GOT3 (cell line): ENCODE measurements at regions not wholly inside any gene's neighbourhood (a gene's known extent, or its start where the extent isn't known, plus 50 kb on each side); places are given as distances from the start of the nearest gene placed in this dataset.

Source experiments
- DNase-seq: peaks from one replicate; lab custom pipeline; 2025; ENCODE audit warnings: mixed read lengths; lab: John Stamatoyannopoulos, UW

DNA sequence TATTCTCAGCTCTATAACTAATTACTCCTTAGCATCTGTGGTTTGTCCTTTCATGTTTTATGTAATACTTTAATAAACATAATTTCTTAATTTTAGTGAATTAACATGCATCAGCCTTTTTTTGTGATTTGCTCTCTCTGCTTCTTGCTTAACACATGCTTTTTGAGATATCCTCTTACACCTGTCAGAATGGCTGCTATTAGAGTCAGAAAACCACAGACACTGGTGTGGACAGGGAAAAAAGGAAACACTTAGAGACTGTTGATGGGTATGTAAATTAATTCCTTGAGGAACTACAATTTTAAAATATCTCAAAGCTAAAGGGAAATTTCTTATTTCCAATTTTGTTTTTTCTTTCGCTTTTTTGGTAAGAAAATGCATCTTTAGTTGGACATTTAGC is 549.0 kb downstream of the ZNF804A start:
- no peak for DNase-seq

DNA sequence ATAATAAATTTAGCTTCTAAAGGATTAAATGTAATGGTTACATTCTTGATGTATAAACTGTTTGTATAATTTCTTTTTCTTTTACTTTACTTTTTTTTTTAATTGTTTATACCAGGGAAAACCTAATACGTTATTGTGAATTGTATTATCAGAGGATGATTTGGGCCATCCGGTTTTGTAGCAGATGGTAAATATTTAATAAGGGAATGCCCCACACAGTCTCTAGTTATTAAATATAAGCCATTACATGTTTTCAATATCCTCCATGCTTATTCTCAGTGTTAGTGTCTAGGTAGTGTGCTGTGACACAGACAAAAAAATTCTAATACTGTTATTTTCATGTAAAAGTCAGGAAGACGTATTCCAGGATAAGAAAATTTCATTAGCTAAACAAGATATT is 553.9 kb downstream of the ZNF804A start:
- DNase-seq: no peak

DNA sequence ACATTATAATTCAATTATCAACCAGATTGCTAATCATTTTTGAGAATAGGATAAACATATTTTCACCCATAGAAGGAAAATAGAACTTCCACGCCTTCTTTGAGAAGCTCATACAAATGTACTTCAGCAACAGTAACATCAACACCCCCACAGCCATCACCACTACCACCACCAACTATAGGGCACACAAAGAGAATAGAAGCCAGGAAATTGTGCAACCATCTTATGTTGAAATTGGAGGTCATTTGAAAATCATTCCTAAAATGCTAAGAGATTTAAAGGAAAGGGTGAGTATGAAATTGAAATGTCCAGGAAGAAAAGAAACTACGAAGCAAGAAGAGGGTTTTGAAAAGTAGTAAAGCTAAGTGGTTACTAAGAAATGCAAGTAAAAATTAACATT is 563.4 kb downstream of the ZNF804A start:
- DNase-seq: no peak

DNA sequence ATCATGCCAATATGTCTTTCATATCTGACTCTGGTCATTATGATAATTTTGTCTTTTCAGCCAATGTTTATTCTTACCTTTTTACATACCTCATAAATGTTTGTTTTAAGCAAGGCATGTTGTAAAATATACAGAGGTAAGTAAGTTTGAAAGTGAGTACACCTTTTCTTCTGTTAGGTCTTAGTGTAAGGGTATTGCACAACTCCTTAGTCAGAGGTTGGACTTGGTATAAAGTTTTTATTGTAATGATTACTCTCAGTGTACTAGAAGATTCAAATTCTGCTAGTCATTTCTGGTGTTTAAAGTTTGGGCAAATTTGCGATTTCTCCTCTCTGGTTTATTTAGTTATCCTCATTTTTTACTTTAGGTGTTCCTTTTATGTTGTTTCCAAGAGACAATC is 564.3 kb upstream of the FSIP2 start:
- DNase-seq: no peak

DNA sequence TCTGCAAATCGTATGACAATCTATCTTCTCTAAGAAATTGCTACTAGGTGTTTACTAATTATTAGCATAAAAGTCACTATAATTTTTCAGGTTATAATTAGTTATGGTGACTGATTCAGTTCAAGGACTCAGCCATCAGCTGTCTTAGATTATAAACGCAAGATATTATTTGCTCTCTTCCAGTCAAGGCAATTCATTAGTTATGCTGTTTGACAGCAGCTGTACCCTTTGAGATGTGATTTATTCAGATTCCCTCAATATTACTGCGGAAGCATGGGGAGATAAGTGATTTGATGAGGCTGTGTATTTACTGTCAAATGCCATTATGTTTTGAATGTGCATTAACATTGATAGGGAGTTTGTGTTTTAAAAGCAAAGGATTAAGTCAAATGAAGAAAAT is 558.9 kb upstream of the FSIP2 start:
- DNase-seq: no peak

DNA sequence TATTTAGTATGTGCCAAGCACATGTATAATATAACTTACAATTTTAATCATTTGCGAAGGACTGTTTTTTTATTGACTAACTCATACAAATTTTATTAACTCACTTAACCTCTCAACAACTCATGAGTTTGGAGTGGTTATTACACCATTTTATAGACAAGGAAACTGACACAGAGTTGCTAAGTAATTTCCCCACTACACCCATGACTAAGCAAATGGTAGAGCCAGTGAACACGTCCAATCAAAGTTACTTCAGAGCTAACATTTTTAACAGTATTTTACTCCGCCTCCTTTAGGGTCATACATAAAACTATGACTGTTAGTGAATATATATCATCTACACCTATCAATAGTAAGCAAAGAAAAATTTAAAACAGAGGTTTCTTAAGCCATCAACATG is 556.7 kb upstream of the FSIP2 start:
- no peak for DNase-seq

DNA sequence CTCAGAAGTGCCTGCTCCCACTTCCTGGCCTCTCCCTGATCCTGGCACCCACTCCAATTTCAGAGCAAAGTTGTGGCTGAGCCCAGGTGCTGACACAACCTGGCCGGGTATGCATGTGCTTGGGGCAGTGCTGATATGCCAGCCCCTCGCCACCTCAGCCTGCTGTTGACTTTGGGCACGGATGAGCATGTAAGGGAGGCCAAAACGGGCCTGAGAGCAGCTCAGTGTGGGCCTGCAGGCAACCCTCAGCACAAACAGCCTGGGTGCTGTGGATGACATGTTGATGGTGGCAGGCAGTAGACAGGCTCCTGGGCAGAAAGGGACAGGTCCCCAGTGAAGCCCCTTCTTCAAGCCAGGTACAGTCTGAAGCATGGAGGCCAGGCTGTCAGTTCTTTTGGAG is 553.6 kb upstream of the FSIP2 start:
- DNase-seq: no peak

DNA sequence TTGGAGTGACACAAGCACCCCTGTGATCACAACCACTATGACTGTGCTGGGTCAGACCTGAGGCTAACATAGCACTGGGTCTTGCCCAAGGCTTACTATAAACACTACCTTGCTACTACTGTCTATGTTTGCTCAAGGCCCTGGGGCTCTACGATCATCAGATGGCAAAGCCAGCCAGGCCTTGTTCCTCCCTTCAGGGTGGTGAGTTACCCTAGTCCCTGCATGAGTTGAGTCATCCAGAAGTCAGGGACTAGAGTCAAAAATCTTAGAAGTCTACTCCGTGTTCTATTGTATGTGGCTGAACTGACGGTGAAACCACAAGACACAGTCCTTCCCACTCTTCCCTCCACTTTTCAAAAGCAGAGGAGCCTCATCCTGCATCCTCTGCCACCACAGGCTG is 551.2 kb upstream of the FSIP2 start:
- no peak for DNase-seq

DNA sequence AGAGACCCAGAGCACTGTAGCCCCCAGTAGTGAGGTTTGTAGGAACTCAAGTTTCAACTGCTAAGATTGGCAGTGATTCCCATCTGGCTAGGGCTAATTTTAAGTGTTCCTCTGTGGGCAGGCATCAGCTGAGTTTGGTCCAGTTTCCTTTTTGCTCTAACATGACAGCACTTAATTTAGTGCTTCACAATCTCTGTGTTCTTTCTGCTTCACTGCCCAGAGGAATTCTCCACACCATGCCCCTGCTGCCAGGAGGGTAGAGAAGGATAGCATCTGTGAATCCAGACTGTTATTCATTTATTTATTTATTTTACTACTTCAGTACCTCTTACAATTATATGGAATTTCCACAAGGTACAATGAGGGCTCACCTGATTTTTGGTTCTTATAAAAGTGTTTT is 549.9 kb upstream of the FSIP2 start:
- DNase-seq: no peak

DNA sequence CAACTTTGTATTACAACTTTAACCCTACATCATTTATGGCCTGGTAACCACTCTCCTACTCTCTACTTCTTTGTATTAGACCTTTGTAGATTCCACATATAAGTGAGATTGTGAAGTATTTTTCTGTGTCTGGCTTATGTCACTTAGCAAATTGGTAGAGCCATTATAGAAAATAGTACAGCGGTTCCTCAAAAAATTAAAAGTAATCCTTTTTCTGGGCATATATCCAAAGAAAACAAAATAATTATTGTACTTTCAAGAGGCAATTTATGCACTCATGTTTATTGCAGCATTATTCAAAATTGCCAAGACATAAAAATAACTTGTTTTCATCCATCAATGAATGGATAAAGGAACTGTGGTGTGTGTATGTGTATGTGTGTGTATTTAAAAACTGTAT is 537.5 kb upstream of the FSIP2 start:
- DNase-seq: no peak

DNA sequence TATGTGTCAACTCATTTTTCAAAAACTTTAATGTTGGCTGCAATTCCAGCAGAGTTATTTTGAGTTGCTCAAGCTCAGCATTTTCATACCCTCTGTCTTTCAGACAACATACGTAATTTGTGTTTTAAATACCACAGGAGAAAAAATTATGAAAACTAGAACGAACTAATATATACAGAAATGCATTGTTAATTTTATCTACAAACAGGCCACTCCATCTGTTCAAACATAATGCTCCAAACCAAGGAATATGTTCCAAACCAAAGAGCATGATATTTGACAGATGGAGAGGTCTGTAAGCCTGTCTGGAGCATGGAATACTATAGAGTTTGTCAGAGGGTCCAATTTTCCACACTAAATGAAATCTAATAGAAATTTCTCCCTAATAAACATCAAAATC is 536.2 kb upstream of the FSIP2 start:
- no peak for DNase-seq

DNA sequence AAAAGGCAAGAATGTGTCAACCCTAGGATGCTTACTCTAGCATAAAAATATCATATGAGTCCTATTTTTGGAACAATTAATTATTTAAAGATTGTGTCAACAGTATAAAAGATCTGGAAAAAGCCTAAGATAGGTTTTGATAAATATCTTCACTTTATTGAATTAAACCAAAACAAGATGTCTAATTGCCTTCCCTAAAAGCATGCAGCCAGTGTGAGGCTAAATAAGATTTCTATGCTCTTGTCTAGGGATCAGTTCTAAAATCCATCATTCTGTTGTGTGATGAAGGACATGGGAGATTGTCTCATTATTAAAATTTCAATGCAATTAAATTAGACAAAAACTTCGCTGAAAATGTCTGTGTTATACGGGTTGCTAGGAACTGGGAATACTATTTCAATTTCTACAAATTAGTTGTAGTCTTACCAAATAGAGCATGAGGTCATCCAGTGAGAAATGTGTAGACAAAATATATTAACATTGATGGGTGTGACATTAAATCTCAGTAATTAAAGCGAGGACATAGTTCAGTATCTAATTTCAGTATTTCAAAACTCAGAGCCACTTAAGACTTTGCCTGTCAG is 535.6 kb upstream of the FSIP2 start:
- no peak for DNase-seq

DNA sequence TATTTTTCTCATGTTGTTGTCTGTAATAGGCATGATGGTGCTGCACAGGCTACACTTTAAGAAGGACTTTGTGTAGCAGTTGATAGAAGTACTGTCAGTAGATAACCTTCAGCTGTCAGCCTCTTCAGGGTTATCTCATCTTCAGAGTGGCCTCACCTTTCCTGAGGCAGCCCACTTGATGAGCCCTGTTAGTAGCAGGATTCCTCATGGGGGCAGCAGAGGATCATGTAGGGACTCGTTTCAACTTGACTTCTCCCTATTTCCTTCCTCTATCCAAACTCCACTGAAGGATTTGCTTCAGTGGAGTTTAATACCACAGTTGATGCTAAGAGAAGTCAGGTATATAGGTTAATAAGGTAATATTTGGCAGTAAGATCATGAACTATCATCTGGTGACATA is 530.3 kb upstream of the FSIP2 start:
- DNase-seq: no peak

DNA sequence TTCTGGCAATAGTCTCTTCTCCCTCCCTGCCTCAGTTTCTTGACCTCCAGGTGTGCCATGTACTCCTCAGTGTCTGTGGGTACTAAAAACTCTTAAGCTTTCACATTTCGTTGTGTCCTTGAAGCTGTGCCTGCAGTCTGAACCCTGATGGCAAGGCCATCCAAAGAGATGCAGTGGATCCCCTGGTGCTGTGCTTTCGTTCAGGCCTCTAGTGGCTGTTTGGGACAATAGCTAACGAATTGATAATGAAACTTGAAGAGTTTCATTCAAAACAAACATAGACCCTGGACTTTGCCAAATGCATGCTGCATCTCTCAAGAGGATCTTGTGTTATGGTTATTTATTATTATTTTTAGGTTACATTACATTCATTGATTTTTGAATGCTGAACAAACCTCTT is 523.1 kb upstream of the FSIP2 start:
- no peak for DNase-seq

DNA sequence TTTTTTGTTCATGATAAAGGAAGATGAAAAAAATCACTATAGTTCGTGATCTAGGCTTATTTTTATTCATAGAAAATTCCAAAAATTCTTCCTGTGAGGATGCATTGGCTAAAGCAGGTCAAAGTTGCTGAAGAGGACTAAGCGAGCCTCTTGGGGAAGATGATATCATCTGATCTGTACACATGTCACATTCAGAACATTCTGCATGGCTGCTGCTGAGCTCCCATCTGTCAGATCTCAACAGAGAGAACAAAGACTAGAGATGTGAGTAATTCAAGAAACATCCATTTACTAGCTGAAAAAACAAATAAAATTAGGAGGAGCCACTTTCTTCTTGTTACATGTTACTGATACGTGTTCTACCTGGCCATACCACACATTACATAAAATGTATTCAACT is 518.6 kb upstream of the FSIP2 start:
- no peak for DNase-seq

DNA sequence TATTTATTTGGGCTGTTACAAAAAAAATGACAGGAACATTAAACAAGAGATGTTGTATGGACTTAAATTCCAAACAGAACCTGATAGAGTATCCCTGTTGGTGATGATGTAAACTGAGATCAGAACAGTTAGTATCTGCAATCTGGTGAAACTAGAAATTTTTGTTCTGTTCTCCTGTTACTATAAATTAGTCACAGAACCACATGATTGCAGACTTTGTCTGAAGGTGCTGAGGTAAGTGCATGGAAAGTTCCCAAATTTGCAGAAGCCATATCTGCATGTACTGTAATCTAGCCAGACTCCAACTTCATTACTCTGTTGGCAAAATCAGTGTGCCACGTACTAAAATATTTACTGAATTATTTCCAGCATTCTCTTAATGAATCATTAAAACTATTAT is 516.3 kb upstream of the FSIP2 start:
- no peak for DNase-seq

DNA sequence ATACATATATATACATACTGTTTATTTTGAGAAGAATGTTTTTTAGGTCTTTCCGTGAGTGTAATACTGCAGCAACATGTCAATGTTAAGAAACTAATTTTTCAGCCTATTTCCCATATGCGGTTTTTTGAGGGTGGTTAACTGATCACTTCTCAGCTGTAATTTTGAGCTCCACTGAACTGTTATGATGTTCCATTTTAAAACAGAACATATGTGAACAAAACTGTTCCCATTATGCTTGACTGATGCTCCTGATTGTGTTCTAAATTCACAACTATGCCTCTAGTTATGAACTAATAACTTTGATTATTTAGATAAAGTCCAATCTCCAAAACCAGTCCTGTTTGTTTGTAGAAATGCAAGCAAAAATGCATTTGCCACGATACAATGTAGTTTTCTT is 511.2 kb upstream of the FSIP2 start:
- DNase-seq: no peak

DNA sequence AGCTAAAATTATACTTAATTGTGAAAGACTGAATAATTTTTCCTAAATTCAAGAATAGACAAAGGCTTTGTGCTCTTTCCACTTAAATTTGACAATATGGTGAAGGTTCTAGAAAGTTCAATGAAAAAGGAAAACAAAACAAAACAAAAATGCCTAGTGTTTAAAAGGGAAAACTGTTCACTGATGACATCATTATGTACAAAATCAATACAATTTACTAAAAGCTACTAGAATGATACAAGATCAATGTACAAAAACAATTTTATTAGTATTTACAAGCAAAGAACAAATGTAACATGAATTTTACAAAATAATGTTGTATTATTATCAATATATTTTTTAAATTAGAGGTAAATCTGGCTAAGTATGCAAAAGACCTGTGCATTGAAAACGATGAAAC is 499.1 kb upstream of the FSIP2 start:
- DNase-seq: no peak

DNA sequence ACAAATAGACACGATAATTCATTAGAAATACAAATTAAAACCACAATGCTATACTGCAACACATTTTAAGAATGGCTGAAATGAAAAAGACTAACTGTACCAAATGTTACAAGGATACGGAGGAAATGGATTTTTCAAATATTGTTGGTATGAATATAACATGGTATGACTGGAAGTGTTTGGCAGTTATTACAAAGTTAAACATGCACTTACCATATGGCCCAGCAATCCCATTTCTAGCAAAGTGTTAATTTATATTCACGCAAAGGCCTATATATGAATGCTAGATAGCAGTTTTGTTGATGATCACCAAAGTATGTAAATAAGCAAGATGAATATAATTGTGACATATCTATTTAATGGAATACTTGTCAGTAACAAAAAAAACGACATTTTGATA is 497.8 kb upstream of the FSIP2 start:
- no peak for DNase-seq

DNA sequence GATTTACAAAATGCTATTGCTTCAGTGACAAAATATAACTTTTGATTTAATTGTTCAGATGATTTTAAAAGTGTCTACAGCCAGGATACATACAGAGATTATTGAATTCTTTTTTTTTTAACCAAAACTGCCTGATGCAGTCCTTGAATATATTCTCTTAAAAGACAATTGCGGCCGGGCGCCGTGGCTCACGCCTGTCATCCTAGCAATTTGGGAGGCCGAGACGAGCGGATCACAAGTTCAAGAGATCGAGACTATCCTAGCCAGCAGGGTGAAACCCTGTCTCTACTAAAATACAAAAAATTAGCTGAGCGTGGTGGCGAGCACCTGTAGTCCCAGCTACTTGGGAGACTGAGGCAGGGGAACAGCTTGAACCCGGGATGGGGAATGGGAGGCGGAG is 497.0 kb upstream of the FSIP2 start:
- DNase-seq: no peak

DNA sequence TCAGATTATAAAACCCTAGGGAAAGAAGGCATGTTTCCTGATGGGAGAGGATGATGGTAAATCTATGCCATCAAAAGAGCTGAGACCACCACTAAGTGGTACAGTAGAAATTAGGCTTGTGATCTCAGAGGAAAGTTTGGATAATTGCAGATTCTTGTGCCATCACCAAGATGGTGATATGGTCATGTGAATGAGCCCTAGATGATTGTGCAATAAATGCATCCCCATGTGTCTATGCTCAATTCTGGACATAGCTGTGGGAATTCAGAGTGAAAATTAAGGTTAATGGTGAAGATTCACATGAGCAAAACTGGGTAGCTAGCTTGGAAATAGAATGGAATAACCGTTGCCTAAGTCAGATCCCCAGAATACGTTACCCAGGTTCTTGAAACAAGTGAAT is 496.1 kb upstream of the FSIP2 start:
- DNase-seq: no peak

DNA sequence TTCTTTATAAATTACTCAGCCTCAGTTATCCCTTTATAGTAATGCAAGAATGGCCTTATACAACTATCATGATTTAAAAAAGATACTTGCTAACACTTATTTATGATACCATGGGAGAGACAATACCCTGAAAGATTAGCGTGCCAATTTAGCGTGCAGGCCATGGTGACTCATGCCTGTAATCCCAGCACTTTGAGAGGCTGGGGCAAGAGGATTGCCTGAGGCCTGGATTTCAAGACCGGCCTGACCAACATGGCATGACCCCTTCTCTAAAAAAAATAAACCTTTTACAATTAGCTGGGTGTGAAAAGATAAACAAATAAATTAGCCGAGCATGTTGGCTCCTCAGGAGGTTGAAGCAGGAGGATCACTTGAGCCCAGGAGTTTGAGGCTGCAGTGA is 493.4 kb upstream of the FSIP2 start:
- DNase-seq: no peak

DNA sequence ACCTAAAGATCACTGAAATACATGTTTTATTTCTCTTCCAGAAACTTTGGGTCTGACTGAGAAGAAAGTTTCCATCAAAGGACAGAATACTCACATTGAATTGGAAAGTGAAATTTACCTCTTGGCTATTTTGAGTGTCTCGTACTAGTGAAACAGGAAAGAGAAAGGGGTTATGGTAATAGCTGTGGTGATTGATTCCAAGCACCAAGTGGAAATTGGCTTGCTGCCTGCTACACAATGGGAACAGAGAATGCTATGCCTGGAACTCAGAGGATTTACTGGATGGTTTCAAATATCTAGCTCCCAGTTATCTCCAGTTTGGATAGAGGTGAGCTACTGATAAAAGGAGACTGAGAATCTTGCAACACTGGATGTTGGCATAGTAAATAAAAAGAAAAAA is 492.8 kb upstream of the FSIP2 start:
- no peak for DNase-seq

DNA sequence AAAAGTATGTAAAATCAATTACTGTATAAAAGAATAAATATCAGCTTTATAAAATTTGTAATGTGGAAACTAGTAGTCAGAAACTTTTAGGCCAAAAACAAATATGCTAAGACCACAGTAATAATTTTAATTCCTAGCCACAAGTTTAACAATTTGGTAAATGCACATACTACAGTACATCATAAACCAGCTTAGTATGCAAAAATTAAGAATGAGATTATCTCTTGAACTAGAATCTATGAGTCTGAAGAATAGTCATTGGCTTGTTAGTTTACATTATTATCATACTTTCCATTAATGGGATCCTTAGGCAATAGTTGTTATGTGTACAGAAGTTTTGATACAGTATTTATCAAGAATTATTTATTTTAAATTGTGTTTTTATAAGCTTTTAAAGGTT is 491.9 kb upstream of the FSIP2 start:
- DNase-seq: no peak

DNA sequence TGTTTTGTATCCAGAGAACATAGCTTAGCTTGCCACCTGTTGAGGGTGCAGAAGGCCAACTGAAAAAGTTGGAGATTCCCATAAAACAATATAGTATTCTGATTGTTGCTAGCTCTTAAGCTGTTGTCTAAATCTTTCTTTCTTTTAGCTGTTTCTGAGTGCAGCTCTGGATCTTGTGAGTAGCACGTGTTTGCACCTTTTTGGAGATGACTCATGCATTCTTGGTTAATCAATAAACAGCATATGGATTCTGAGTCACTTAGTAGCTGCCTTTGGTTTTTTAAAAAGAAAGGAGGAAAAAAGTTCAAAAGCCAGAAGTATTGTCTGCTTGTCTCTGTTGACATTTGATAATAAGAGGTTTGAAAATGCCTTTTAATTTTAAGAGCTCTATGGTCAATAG is 483.0 kb upstream of the FSIP2 start:
- DNase-seq: no peak
